ENCODE measurements at regions not wholly inside any gene's neighbourhood (a gene's known extent, or its start where the extent isn't known, plus 50 kb on each side); places are given as distances from the start of the nearest gene placed in this dataset.

DNA sequence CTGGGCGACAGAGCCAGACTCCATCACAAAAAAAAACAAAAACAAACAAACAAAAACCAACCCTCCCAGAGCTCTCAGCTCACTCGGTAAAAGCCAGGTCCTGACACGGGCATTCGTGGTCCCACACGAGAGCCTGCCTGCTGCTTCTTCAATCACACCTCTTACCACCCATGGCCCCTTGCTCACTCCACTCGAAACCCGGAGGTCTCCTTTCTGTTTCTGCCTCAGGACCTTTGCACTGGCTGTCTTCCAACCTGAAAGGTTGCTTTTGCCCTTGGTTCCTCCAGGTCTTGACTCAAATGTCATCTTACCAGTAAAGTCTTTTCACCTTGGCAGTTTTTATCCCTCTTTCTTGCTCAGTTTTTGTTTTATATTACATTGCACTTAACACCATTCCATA is 169.6 kb downstream of the EVX1 start:
- WGBS, 2 donors, result 91 to 94% methylated on average over 7 of the region's 7 CpGs
- intact Hi-C loops (cut with DNase I), result loop anchor here in 1 of 10 donors (5.0 kb wide), 1 partner anchor 1565 kb away; no protein-coding TSS in a partner anchor
- TF ChIP-seq, protein P1, sequence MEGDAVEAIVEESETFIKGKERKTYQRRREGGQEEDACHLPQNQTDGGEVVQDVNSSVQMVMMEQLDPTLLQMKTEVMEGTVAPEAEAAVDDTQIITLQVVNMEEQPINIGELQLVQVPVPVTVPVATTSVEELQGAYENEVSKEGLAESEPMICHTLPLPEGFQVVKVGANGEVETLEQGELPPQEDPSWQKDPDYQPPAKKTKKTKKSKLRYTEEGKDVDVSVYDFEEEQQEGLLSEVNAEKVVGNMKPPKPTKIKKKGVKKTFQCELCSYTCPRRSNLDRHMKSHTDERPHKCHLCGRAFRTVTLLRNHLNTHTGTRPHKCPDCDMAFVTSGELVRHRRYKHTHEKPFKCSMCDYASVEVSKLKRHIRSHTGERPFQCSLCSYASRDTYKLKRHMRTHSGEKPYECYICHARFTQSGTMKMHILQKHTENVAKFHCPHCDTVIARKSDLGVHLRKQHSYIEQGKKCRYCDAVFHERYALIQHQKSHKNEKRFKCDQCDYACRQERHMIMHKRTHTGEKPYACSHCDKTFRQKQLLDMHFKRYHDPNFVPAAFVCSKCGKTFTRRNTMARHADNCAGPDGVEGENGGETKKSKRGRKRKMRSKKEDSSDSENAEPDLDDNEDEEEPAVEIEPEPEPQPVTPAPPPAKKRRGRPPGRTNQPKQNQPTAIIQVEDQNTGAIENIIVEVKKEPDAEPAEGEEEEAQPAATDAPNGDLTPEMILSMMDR (IDR thresholded peaks at IDR 0.05), result no peak

DNA sequence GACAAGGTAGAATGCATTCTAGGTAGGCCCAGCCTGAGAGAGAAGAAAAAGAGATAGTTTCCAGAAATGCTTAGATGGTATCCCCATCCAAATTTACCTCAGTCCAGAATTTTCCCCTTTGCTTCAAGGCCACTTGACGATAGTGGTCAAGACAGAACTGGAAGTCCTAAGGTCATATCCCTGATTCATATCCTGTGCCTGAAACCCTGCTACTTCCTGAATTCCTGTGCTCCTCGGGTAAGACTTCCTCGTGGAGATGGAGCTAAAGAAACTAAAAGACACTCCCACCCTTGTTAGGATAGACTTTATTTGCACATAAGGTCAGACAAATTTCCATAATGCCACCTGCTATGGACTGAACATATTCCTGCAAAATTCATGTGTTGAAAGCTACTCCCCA is 175.9 kb downstream of the EVX1 start:
- no peak for ATAC-seq

More for the DNA sequence above, 169.6 kb downstream of the EVX1 start:
- peaks cover 0 to 8% (median 0%) of the 10 kb centered on the region in 7 donors for H3K27me3 ChIP-seq
- no peaks in the 10 kb centered on the region for H3K9me3 ChIP-seq
- DNase-seq, result no peak
- H3K4me3 ChIP-seq, result no peak overlapping the region
- H3K36me3 ChIP-seq, result no peaks in the 10 kb centered on the region
- no peak for ATAC-seq
- no peaks in the 10 kb centered on the region for H3K4me1 ChIP-seq
- H3K27ac ChIP-seq, result no peak overlapping the region

DNA sequence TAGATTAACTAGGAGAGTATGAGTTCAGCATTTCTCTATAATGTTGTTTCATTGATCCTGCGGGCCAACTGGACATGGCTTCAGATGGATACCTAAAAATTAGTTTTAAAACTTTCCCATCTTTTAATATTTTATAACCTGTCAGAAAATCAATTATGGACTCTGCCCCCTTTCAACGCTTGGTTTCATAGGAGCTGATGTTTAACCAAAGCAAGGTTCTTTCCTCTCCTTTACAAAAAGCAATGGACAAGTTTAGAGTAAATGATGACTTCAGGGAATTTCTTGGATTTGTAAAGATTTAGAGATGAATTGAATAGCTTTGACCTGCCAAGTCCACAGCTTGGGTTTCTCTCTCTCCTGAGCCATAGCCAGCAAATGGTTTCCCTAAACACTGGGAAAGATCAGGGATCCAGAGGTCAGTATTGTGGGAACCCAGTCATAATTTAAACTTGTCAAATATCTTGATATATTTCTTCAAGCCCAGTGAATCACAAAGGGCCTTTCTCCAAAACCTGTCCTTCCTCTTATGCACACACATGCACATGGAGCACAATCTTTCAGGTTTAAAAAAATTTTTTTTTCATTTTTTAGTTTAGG is 177.1 kb downstream of the EVX1 start:
- no peak for DNase-seq
- Histone ChIP-seq H3K36me3 (no peaks in the 10 kb centered on the region), H3K4me1 (peaks cover 0 to 7% (median 0%) of the 10 kb centered on the region in 9 donors), H3K9me3 (no peaks in the 10 kb centered on the region), H3K4me3 (no peak overlapping the region), H3K27ac (no peak overlapping the region), H3K27me3 (no peaks in the 10 kb centered on the region)
- TF ChIP-seq, protein P1 (IDR thresholded peaks at IDR 0.05), result no peak
- 96 to 99% methylated on average over 2 of the region's 2 CpGs for WGBS, 2 donors
- ATAC-seq, result no peak
- intact Hi-C loops (cut with DNase I), result no loop called here

More for the DNA sequence above, 175.9 kb downstream of the EVX1 start:
- intact Hi-C loops (cut with DNase I), result no loop called here
- TF ChIP-seq, protein P1 (IDR thresholded peaks at IDR 0.05), result no peak
- H3K4me3 ChIP-seq, result no peak overlapping the region
- no peaks in the 10 kb centered on the region for H3K36me3 ChIP-seq
- H3K4me1 ChIP-seq, result no peaks in the 10 kb centered on the region
- H3K27ac ChIP-seq, result no peak overlapping the region
- 56 to 65% methylated on average over 3 of the region's 3 CpGs for WGBS, 2 donors
- H3K9me3 ChIP-seq, result no peaks in the 10 kb centered on the region
- DNase-seq, result no peak
- no peaks in the 10 kb centered on the region for H3K27me3 ChIP-seq

DNA sequence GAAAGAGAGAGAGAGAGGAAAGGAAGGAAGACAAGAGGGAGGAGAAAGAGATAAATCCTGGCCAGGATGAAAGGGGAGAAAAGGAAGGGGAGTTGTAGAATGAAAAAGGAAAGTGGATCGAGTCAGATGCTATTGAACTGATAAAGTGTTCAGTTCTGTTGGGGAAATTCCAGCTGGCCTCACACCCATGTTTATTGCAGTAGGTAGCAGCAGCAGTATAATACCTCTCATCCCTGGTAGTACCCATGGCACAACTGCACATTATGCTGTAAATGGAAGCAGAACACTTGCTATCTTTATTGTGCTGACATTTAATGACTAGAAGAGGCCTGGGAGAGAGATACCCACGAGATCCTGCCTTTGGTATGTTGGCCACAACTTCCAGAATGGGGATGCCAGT is 178.1 kb downstream of the EVX1 start:
- H3K4me1 ChIP-seq, result peaks cover 0 to 8% (median 0%) of the 10 kb centered on the region in 9 donors
- TF ChIP-seq, protein P1 (IDR thresholded peaks at IDR 0.05), result no peak
- intact Hi-C loops (cut with DNase I), result no loop called here
- H3K36me3 ChIP-seq, result no peaks in the 10 kb centered on the region
- no peaks in the 10 kb centered on the region for H3K9me3 ChIP-seq
- no peak overlapping the region for H3K4me3 ChIP-seq
- H3K27me3 ChIP-seq, result no peaks in the 10 kb centered on the region
- 44 to 48% methylated on average over 2 of the region's 2 CpGs for WGBS, 2 donors
- H3K27ac ChIP-seq, result no peak overlapping the region
- DNase-seq (no peak), ATAC-seq (no peak)
